Naive B cell (primary cell): ENCODE measurements at regions not wholly inside any gene's neighbourhood (a gene's known extent, or its start where the extent isn't known, plus 50 kb on each side); places are given as distances from the start of the nearest gene placed in this dataset.
A peak's percentile ranks its signal among the peaks of the same experiment; 100 is the strongest.

Experiments
- ATAC-seq, 2 donors: fragments of 150-1000 bp; cut with Tn5 transposase; 2 replicates each; pipeline ENCODE4 v1.10.0; 2021; ENCODE audit warnings: low read depth in 2 of 2, mild to moderate bottlenecking in 2 of 2, moderate library complexity in 2 of 2
- DNase-seq: peaks from one replicate; pipeline ENCODE4 v3.0.0; 2022
- H3K27ac Mint-ChIP-seq, 6 donors: one replicate each; pipeline ENCODE4 v1.8.0; 2020 to 2022; ENCODE audit warnings: mild to moderate bottlenecking in 6 of 6, mixed read lengths in 6 of 6, moderate library complexity in 5 of 6, inconsistent platforms in 2 of 6
- H3K27me3 Mint-ChIP-seq, 3 donors: one replicate each; pipeline ENCODE4 v1.8.0; 2021 to 2022; ENCODE audit warnings: mixed read lengths in 3 of 3, mild to moderate bottlenecking in 1 of 3
- H3K36me3 Mint-ChIP-seq, 2 donors: one replicate each; pipeline ENCODE4 v1.8.0; 2020 to 2022; ENCODE audit warnings: mixed read lengths in 2 of 2, inconsistent platforms in 1 of 2, mild to moderate bottlenecking in 1 of 2
- H3K4me1 Mint-ChIP-seq, 3 donors: one replicate each; pipeline ENCODE4 v1.8.0; 2020 to 2022; ENCODE audit warnings: mixed read lengths in 3 of 3, inconsistent platforms in 1 of 3, mild to moderate bottlenecking in 1 of 3, moderate library complexity in 1 of 3
- H3K4me3 Mint-ChIP-seq, 8 donors: one replicate each; pipeline ENCODE4 v1.8.0; 2020 to 2022; ENCODE audit warnings: mild to moderate bottlenecking in 8 of 8, mixed read lengths in 8 of 8, moderate library complexity in 8 of 8, inconsistent platforms in 2 of 8
- H3K9me3 Mint-ChIP-seq, 7 donors: one replicate each; pipeline ENCODE4 v1.8.0; 2020 to 2022; ENCODE audit warnings: mixed read lengths in 7 of 7, mild to moderate bottlenecking in 5 of 7, inconsistent platforms in 2 of 7, moderate library complexity in 1 of 7

DNA sequence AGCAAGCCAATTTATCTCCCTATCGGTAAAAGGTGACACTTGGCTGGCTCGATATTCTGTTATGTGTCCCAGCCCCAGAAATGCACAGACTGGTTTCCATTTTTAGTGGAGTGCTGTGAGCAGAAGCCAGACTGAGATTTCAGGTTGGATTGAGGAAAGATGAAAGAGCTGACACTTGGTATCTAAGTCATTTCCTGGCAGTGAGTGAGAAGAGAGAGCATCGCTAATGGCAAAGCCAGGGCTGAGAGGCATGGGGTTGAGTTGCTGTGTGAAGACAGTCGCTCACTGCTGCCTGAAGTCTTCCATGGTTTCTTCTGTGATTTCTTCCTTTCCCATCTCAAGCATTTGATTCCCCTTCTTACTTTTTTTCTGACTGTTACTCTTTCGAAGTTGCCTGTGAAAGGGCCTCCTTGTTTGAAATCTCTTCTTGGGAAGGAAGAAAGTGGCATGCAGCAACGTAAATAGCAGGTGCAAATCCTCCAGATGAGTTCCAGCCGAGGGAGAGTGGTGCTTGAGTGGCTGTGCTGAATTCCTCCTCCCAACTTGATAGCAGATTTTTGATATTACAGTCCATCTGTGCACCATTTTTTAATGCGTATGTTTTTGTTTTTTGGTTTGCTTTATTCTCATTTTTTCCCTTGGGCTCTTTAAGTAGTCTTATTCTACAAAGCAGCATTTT lies 109.2 kb upstream of the LIMCH1 start:
- Mint-ChIP-seq H3K9me3 (peaks cover 0 to 4% (median 0%) of the 10 kb centered on the region in 7 donors), H3K27me3 (peaks cover 5 to 11% (median 6%) of the 10 kb centered on the region in 3 donors), H3K36me3 (no peaks in the 10 kb centered on the region), H3K4me1 (no peaks in the 10 kb centered on the region), H3K4me3 (no peak overlapping the region), H3K27ac (no peak overlapping the region)
- DNase-seq (no peak), ATAC-seq (no peak)

- Mint-ChIP-seq H3K4me3 (no peak overlapping the region), H3K9me3 (peaks cover 0 to 4% (median 0%) of the 10 kb centered on the region in 7 donors), H3K27me3 (peaks cover 5 to 11% (median 6%) of the 10 kb centered on the region in 3 donors), H3K27ac (no peak overlapping the region), H3K4me1 (no peaks in the 10 kb centered on the region), H3K36me3 (no peaks in the 10 kb centered on the region)
- no peak for DNase-seq
- no peak for ATAC-seq
These were observed 108.7 kb upstream of the LIMCH1 start for GRCh38 chr4:41429280-41429669.

DNA sequence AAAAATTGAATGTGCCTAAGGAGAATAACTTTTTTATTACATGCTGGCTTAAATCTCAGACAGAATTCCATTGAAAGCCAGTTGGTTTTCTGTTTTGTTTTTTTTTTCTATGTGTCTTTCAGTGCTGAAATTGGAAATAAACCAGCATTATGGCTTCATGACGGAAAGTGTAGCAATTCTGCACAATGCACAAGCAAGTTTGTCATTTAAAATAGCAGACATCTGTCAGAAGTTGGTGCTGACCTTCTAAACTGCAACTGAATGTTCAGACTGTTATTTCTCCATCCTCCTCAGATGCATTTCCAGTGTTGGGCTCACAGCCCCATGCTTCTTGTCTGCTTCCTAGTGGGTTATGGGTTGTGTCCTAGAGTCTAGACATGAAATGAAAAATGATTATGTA lies 107.2 kb upstream of the LIMCH1 start:
- H3K27ac Mint-ChIP-seq: no peak overlapping the region
- peaks cover 1 to 11% (median 5%) of the 10 kb centered on the region in 3 donors for H3K27me3 Mint-ChIP-seq
- H3K4me1 Mint-ChIP-seq: no peaks in the 10 kb centered on the region
- peaks cover 0 to 2% (median 0%) of the 10 kb centered on the region in 7 donors for H3K9me3 Mint-ChIP-seq
- DNase-seq (no peak), ATAC-seq (no peak)
- no peaks in the 10 kb centered on the region for H3K36me3 Mint-ChIP-seq
- no peak overlapping the region for H3K4me3 Mint-ChIP-seq

GRCh38 chr4:41431276-41431675 lies 106.7 kb upstream of the LIMCH1 start:
- Mint-ChIP-seq H3K4me3 (no peak overlapping the region), H3K27ac (no peak overlapping the region), H3K4me1 (no peaks in the 10 kb centered on the region), H3K27me3 (peaks cover 0 to 11% (median 5%) of the 10 kb centered on the region in 3 donors), H3K9me3 (peaks cover 0 to 2% (median 0%) of the 10 kb centered on the region in 7 donors), H3K36me3 (no peaks in the 10 kb centered on the region)
- DNase-seq (no peak), ATAC-seq (no peak)

DNA sequence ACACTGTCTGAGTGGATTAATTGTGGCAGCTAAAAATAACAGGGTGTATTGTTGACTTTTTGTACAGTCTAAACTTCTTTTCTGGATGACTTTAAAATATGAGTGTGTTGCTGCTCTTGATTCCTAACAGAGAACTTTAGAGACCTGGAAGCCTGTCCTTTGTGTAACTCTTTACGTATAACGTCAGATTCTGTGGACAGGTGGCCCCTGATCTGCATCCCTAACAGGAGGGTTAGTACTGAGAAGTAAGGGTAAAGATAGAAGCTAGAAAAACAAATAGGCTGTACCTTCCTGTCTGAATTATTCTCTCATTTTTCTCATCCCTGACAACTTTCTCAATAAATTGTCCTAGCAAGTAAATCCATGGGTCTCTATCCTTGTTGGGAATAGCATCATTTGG lies 105.7 kb upstream of the LIMCH1 start:
- no peak for ATAC-seq
- H3K36me3 Mint-ChIP-seq: no peaks in the 10 kb centered on the region
- no peak for DNase-seq
- H3K27me3 Mint-ChIP-seq: peaks cover 0 to 11% (median 5%) of the 10 kb centered on the region in 3 donors
- no peak overlapping the region for H3K27ac Mint-ChIP-seq
- H3K4me1 Mint-ChIP-seq: no peaks in the 10 kb centered on the region
- H3K9me3 Mint-ChIP-seq: peaks cover 0 to 2% (median 0%) of the 10 kb centered on the region in 7 donors
- no peak overlapping the region for H3K4me3 Mint-ChIP-seq

DNA sequence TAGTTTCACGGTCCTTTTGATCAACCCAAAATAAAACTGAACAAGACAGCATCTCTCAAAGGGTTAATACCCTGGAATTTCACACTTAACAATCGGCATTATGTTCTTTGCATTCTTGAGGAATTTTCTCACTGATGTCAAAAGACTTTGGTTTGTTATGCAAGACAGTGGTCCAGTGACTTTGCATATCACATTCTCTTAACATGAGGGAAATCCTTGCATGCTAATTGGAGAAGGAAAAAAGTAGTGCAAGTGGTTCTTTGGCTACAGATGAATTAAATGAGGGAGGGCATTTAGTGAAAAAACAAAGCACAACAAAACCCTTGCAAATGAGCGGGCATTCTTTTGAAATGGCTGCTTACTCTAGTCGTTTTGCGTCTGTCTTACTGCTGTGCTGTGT lies 105.1 kb upstream of the LIMCH1 start:
- ATAC-seq (no peak), DNase-seq (no peak)
- Mint-ChIP-seq H3K27me3 (peaks cover 0 to 11% (median 5%) of the 10 kb centered on the region in 3 donors), H3K4me1 (no peaks in the 10 kb centered on the region), H3K4me3 (no peak overlapping the region), H3K36me3 (no peaks in the 10 kb centered on the region), H3K9me3 (peaks cover 0 to 2% (median 0%) of the 10 kb centered on the region in 7 donors), H3K27ac (no peak overlapping the region)

DNA sequence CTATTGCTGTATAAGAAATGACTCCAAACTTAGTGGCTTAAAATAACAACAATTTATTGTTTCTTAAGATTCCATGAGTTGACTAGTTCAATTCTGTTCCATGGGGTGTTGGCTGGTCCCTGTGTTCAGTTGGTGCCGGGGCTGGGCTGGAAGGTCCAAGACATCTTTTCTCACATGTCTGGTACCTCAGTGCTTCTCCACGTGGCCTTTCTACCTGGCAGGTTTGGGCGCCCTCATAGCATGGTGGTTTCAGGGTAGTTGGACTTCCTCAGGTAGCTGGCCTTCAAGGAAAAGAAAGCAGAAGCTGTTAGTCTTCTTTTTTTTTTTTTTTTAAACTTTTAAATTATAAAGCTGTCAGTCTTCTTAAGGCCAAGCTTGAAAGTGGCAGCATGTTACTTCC lies 104.6 kb upstream of the LIMCH1 start:
- ATAC-seq (no peak), DNase-seq (no peak)
- Mint-ChIP-seq H3K4me3 (no peak overlapping the region), H3K27me3 (peaks cover 0 to 7% (median 5%) of the 10 kb centered on the region in 3 donors), H3K9me3 (peaks cover 0 to 2% (median 0%) of the 10 kb centered on the region in 7 donors), H3K27ac (no peak overlapping the region), H3K4me1 (no peaks in the 10 kb centered on the region), H3K36me3 (no peaks in the 10 kb centered on the region)

GRCh38 chr4:41435510-41435909 lies 102.4 kb upstream of the LIMCH1 start:
- DNase-seq (no peak), ATAC-seq (no peak)
- Mint-ChIP-seq H3K4me1 (no peaks in the 10 kb centered on the region), H3K27ac (no peak overlapping the region), H3K4me3 (no peak overlapping the region), H3K36me3 (no peaks in the 10 kb centered on the region), H3K27me3 (peaks cover 0 to 12% (median 5%) of the 10 kb centered on the region in 3 donors), H3K9me3 (peaks cover 0 to 4% (median 0%) of the 10 kb centered on the region in 7 donors)

GRCh38 chr4:41436419-41436818 lies 101.5 kb upstream of the LIMCH1 start:
- DNase-seq: no peak
- no peaks in the 10 kb centered on the region for H3K36me3 Mint-ChIP-seq
- no peak overlapping the region for H3K4me3 Mint-ChIP-seq
- H3K9me3 Mint-ChIP-seq: peaks cover 0 to 4% (median 0%) of the 10 kb centered on the region in 7 donors
- no peak overlapping the region for H3K27ac Mint-ChIP-seq
- ATAC-seq: no peak
- H3K4me1 Mint-ChIP-seq: no peaks in the 10 kb centered on the region
- peaks cover 0 to 12% (median 5%) of the 10 kb centered on the region in 3 donors for H3K27me3 Mint-ChIP-seq

DNA sequence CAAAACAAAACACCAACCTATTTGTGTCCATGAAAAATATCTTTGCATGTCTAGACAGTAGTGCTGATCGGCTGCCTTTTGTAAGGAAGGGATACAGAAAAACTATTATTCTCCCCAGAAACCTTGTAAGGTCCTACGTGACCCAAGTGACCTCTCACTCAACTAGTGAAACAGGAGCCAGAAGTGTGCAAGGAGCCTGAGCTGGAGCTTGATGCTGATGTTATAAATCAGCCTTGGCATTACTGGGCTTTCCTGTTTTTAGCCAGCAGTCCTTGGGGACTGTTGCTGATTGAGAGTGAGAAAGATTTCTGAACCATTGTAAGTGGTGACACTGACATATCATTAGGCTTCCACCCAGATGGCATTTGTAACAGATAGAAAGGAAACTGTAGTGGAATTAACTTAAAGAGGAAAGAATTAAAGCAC lies 100.8 kb upstream of the LIMCH1 start:
- ATAC-seq (no peak), DNase-seq (no peak)
- Mint-ChIP-seq H3K4me1 (no peaks in the 10 kb centered on the region), H3K27me3 (peaks cover 0 to 8% (median 2%) of the 10 kb centered on the region in 3 donors), H3K36me3 (no peaks in the 10 kb centered on the region), H3K9me3 (peaks cover 0 to 4% (median 0%) of the 10 kb centered on the region in 7 donors), H3K27ac (no peak overlapping the region), H3K4me3 (no peak overlapping the region)

- Mint-ChIP-seq H3K27me3 (peaks cover 0 to 7% (median 0%) of the 10 kb centered on the region in 3 donors), H3K4me3 (no peak overlapping the region), H3K27ac (no peak overlapping the region), H3K36me3 (no peaks in the 10 kb centered on the region), H3K9me3 (peaks cover 0 to 1% (median 0%) of the 10 kb centered on the region in 7 donors), H3K4me1 (no peaks in the 10 kb centered on the region)
- DNase-seq (no peak), ATAC-seq (no peak)
These were observed 99.0 kb upstream of the LIMCH1 start for GRCh38 chr4:41438931-41439297.

DNA sequence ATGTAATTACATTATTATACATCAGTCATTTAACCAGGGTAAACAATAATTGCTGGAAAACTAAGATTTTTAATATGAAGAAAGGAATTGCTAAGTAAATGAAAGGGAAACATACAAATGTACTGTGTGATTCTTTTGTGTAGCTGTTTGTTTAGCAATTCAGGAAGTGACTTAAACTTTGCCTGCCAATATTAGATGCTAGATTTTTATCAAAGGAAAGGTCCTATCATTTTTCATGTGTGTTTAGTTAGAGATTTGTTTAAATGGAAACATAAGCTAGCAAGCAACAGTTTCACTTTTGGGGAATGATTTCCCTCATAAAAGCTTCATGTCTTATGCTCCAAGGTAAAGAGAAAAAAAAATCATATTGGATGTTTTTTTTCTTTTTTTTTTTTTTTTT lies 95.1 kb upstream of the LIMCH1 start:
- ATAC-seq (no peak), DNase-seq (no peak)
- peaks cover 0 to 7% (median 0%) of the 10 kb centered on the region in 3 donors for H3K27me3 Mint-ChIP-seq
- no peak overlapping the region for H3K4me3 Mint-ChIP-seq
- no peaks in the 10 kb centered on the region for H3K36me3 Mint-ChIP-seq
- H3K4me1 Mint-ChIP-seq: no peaks in the 10 kb centered on the region
- no peak overlapping the region for H3K27ac Mint-ChIP-seq
- peaks cover 0 to 1% (median 0%) of the 10 kb centered on the region in 7 donors for H3K9me3 Mint-ChIP-seq

DNA sequence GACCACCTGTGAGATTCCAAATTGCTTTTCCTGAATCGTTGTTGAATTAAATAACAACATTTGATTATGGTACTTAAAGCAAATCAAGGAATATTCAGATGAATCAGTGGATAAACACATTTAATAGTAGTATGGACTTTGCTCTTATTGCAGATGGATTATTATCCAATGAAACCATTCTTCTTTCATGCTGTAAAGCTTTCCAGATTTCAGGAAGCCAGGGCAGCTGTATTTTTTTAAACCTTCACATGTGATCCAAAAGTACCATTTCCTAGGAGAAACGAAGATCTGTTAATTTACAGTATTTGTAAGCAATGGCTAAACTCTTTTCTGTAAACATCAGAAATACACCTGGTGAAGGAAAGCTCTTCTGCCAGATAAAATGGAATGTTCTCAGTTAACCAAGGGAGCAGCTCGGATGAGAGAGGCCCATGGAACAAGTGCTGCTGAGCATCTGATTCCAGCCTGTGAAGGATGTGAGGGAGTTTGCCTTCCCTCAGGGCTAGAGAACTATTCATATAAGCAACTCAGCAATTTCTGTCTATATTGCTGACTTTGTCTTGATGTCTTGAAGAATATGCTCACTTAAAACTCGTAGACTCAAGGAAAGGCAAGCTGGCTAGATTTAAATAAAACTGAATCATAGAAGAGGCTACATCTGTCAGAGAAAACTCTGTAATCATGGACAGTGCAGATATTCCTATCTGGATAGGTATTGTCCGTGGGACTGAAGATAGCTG lies 94.4 kb upstream of the LIMCH1 start:
- Mint-ChIP-seq H3K9me3 (peaks cover 0 to 1% (median 0%) of the 10 kb centered on the region in 7 donors), H3K27ac (peak overlapping the region in 1 of 6 donors; percentile 49), H3K36me3 (no peaks in the 10 kb centered on the region), H3K4me1 (no peaks in the 10 kb centered on the region), H3K4me3 (no peak overlapping the region), H3K27me3 (peaks cover 0 to 7% (median 0%) of the 10 kb centered on the region in 3 donors)
- ATAC-seq: no peak
- DNase-seq: no peak

- H3K36me3 Mint-ChIP-seq: no peaks in the 10 kb centered on the region
- ATAC-seq: no peak
These were observed 91.6 kb upstream of the LIMCH1 start for GRCh38 chr4:41446391-41446790.

More at GRCh38 chr4:41446391-41446790, 91.6 kb upstream of the LIMCH1 start:
- H3K4me3 Mint-ChIP-seq: no peak overlapping the region
- peaks cover 0 to 4% (median 0%) of the 10 kb centered on the region in 7 donors for H3K9me3 Mint-ChIP-seq
- no peak for DNase-seq
- no peaks in the 10 kb centered on the region for H3K27me3 Mint-ChIP-seq
- H3K27ac Mint-ChIP-seq: peak overlapping the region in 1 of 6 donors; percentile 17
- no peaks in the 10 kb centered on the region for H3K4me1 Mint-ChIP-seq
